Transverse colon (tissue), 4 donors: ENCODE measurements at regions not wholly inside any gene's neighbourhood (a gene's known extent, or its start where the extent isn't known, plus 50 kb on each side); places are given as distances from the start of the nearest gene placed in this dataset.
"Not testable (repeated sequence)": the region's sequence is repeated elsewhere in the genome, so short reads cannot be mapped to it uniquely, and the experiment has no call there.

Experiments
- DNase-seq: peaks from one replicate; pipeline ENCODE4 v3.0.0-alpha.2; 2019
- H3K27ac ChIP-seq, 4 donors: fragments of 200-600 bp; sonication (generic); 2 replicates each; pipeline ENCODE4 v1.5.1; 2016 to 2018; ENCODE audit warnings: inconsistent platforms in 4 of 4
- H3K27me3 ChIP-seq: fragments of 200-600 bp; sonication (generic); 2 replicates; pipeline ENCODE4 v1.5.1; 2017; ENCODE audit warnings: inconsistent platforms
- H3K36me3 ChIP-seq, 4 donors: fragments of 200-600 bp; sonication (generic); 2 replicates each; pipeline ENCODE4 v1.5.1; 2017 to 2019; ENCODE audit warnings: inconsistent platforms in 4 of 4
- H3K4me1 ChIP-seq, 4 donors: fragments of 200-600 bp; sonication (generic); 2 replicates each; pipeline ENCODE4 v1.5.1; 2017 to 2020; ENCODE audit warnings: inconsistent platforms in 4 of 4
- H3K4me3 ChIP-seq, 4 donors: fragments of 200-600 bp; sonication (generic); 1 replicate in 1 of 4; 2 replicates in 3 of 4; pipeline versions ENCODE4 v1.5.1 to v1.6.1; 2017 to 2019; ENCODE audit warnings: inconsistent platforms in 4 of 4
- H3K9me3 ChIP-seq, 2 donors: fragments of 200-600 bp; sonication (generic); 2 replicates each; pipeline ENCODE4 v1.5.1; 2017 to 2019; ENCODE audit warnings: inconsistent platforms in 2 of 2
- CTCF ChIP-seq, 5 experiments: fragments of 200-600 bp in 3 of 5; fragments of 450-650 bp in 2 of 5; sonication (generic) in 3 of 5; IDR thresholded peaks; 1 replicate in 2 of 5; 2 replicates in 3 of 5; pipeline ENCODE4 v1.5.1; 2016 to 2017; ENCODE audit warnings: antibody characterized with exemption in 5 of 5, inconsistent platforms in 3 of 5, mild to moderate bottlenecking in 2 of 5, moderate library complexity in 1 of 5
- EP300 ChIP-seq: sonication (generic); formaldehyde crosslinking; IDR thresholded peaks from one replicate; pipeline ENCODE4 v1.6.1; 2017; ENCODE audit warnings: antibody characterized with exemption, low read depth
- POLR2A ChIP-seq: fragments of 450-650 bp; IDR thresholded peaks from one replicate; pipeline ENCODE4 v1.6.1; 2016; ENCODE audit warnings: antibody characterized with exemption, mild to moderate bottlenecking, moderate library complexity
- POLR2AphosphoS5 ChIP-seq, 3 donors: sonication (generic); formaldehyde crosslinking; IDR thresholded peaks; one replicate each; pipeline ENCODE4 v1.6.1; 2016; ENCODE audit warnings: antibody characterized with exemption in 3 of 3
- WGBS, 2 donors: methylation state at CpG; one replicate each; pipeline ENCODE4 v1.1.5; 2018; ENCODE audit warnings: low coverage in 1 of 2; 5-methylcytosine and 5-hydroxymethylcytosine counted together
- in situ Hi-C, 4 donors: fragments of 200-750 bp; cut with MboI; loops; one replicate each; pipeline versions ENCODE4 v1.15.0 to v1.15.1; 2017; ENCODE audit warnings: low sequenced_read_pairs in 3 of 4, low pct_ligation_motif_present in 1 of 4, low pct_unique_long_range_greater_than_20kb in 1 of 4
- intact Hi-C: fragments of 100-400 bp; cut with DNase I; formaldehyde crosslinking; loops from one replicate; pipeline ENCODE4 v1.15.1; 2023; ENCODE audit warnings: low total_unique reads

GRCh38 chr10:8173866-8174243 lies 119.4 kb downstream of the GATA3 start:
- Histone ChIP-seq H3K36me3 (no peaks in the 10 kb centered on the region), H3K9me3 (peaks cover 4 to 6% of the 10 kb centered on the region in 2 donors), H3K27ac (no peak overlapping the region), H3K27me3 (no peaks in the 10 kb centered on the region), H3K4me1 (no peaks in the 10 kb centered on the region), H3K4me3 (no peak overlapping the region)
- in situ Hi-C loops = no loop called here
- TF ChIP-seq POLR2A = no peak
- TF ChIP-seq POLR2AphosphoS5 (IDR thresholded peaks at IDR 0.05) = no peak
- TF ChIP-seq CTCF (IDR thresholded peaks at IDR 0.05) = no peak
- TF ChIP-seq EP300 = no peak
- no peak for DNase-seq
- 60 to 65% methylated on average over 3 of the region's 3 CpGs for WGBS, 2 donors
- intact Hi-C loops = no loop called here

DNA sequence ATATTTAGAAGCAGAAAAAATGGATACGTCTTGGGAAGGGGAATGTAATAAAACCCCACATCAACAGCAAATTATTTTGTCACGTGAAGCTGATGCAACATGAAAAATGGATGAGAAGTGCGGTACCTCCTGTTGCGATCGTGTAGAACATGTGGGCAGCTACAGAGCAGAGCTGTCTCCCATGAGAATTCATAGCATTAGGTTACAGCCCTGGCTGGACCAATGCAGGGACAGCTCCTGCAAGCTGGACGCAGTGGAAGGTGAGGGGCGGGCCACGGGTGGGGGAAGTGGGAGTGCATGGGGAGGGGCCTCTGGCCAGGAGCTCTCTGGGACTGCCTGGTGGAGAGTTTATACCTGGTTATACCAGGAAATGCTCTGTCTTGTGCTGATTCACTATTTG lies 120.3 kb downstream of the GATA3 start:
- no peaks in the 10 kb centered on the region for H3K9me3 ChIP-seq
- no peaks in the 10 kb centered on the region for H3K27me3 ChIP-seq
- no peak for TF ChIP-seq EP300
- TF ChIP-seq CTCF (IDR thresholded peaks at IDR 0.05) = no peak
- TF ChIP-seq POLR2A = no peak
- no peaks in the 10 kb centered on the region for H3K36me3 ChIP-seq
- no peak overlapping the region for H3K4me3 ChIP-seq
- H3K27ac ChIP-seq = no peak overlapping the region
- no peak for DNase-seq
- 63 to 72% methylated on average over 6 to 8 of the region's 8 CpGs for WGBS, 2 donors
- intact Hi-C loops (no loop called here), in situ Hi-C loops (no loop called here)
- H3K4me1 ChIP-seq = no peaks in the 10 kb centered on the region

DNA sequence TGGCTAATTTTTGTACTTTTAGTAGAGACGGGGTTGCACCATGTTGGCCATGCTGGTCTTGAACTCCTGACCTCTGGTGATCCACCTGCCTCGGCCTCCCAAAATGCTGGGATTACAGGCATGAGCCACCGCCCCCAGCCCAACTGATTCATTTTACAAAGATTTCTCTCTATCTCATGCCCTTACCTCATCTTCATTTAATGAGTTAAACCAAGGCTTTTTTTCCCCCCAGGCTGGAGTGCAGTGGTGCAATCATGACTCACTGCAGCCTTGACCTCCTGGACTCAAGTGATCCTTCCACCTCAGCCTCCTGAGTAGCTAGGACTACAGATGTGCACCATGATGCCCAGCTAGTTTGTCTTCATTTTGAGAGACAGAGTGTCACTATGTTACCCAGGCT lies 123.0 kb downstream of the GATA3 start:
- intact Hi-C loops, H3K9me3 ChIP-seq, H3K27ac ChIP-seq, H3K4me1 ChIP-seq, H3K27me3 ChIP-seq, H3K36me3 ChIP-seq, H3K4me3 ChIP-seq, DNase-seq, in situ Hi-C loops: not testable (repeated sequence)
- 40 to 68% methylated on average over 1 to 3 of the region's 3 CpGs for WGBS, 2 donors

DNA sequence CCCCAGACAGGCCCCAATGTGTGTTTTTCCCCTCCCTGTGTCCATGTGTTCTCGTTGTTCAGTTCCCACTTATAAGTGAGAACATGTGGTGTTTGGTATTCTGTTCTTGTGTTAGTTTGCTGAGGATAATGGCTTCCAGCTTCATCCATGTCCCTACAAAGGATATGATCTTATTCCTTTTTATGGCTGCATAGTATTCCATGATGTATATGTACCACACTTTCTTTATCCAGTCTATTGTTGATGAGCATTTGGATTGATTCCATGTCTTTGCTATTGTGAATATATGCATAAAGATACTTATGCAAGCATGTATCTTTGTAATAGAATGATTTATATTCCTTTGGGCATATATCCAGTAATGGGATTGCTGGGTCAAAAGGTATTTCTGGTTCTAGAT lies 125.3 kb downstream of the GATA3 start:
- H3K9me3 ChIP-seq, H3K4me1 ChIP-seq, H3K27me3 ChIP-seq, DNase-seq, in situ Hi-C loops, intact Hi-C loops, H3K36me3 ChIP-seq, H3K27ac ChIP-seq, H3K4me3 ChIP-seq: not testable (repeated sequence)
- WGBS, 2 donors = 83% methylated on average over 1 of the region's 1 CpG; no CpG with 5 or more reads in 1 of the 2 donors

- Histone ChIP-seq H3K9me3 (no peaks in the 10 kb centered on the region), H3K27ac (no peak overlapping the region), H3K4me3 (no peak overlapping the region), H3K36me3 (no peaks in the 10 kb centered on the region), H3K27me3 (no peaks in the 10 kb centered on the region), H3K4me1 (no peaks in the 10 kb centered on the region)
- in situ Hi-C loops = no loop called here
- 74 to 79% methylated on average over 5 to 9 of the region's 9 CpGs for WGBS, 2 donors
- intact Hi-C loops = no loop called here
- no peak for DNase-seq
- TF ChIP-seq POLR2AphosphoS5 (IDR thresholded peaks at IDR 0.05) (no peak), POLR2A (no peak), EP300 (no peak), CTCF (IDR thresholded peaks at IDR 0.05) (no peak)
These were observed 126.0 kb downstream of the GATA3 start for GRCh38 chr10:8180360-8181109.
